HEK293T (cell line): ENCODE measurements at regions not wholly inside any gene's neighbourhood (a gene's known extent, or its start where the extent isn't known, plus 50 kb on each side); places are given as distances from the start of the nearest gene placed in this dataset.

Experiments used
- CTCF ChIA-PET: fragments of 350-600 bp; formaldehyde crosslinking; extraction: SDS; loops from one replicate; lab custom pipeline; 2021; ENCODE audit warnings: antibody characterized with exemption, inconsistent platforms; lab: Yijun Ruan, JAX
- POLR2A ChIA-PET: fragments of 350-600 bp; formaldehyde crosslinking; extraction: SDS; loops from one replicate; lab custom pipeline; 2020; ENCODE audit warnings: antibody characterized with exemption, inconsistent platforms; lab: Yijun Ruan, JAX
- DNase-seq: peaks from one replicate; pipeline ENCODE4 v3.0.0; 2012; ENCODE audit warnings: mixed read lengths; ENCODE audit errors: extremely low spot score
- ARNT ChIP-seq: fragments of 450-650 bp; IDR thresholded peaks from 2 replicates; pipeline ENCODE4 v1.6.1; 2017; ENCODE audit warnings: mild to moderate bottlenecking
- BHLHE40 ChIP-seq: fragments of 450-650 bp; IDR thresholded peaks from 2 replicates; pipeline ENCODE4 v1.6.1; 2016; ENCODE audit warnings: mild to moderate bottlenecking, moderate library complexity, borderline replicate concordance
- CTBP1 ChIP-seq: fragments of 450-650 bp; IDR thresholded peaks from 2 replicates; pipeline ENCODE4 v1.6.1; 2016; ENCODE audit warnings: borderline replicate concordance
- ELF4 ChIP-seq: fragments of 450-650 bp; IDR thresholded peaks from 2 replicates; pipeline ENCODE4 v1.6.1; 2017; ENCODE audit warnings: antibody characterized with exemption
- FOXA1 ChIP-seq: fragments of 450-650 bp; IDR thresholded peaks from 2 replicates; pipeline ENCODE4 v1.6.1; 2016; ENCODE audit warnings: mild to moderate bottlenecking
- FOXK2 ChIP-seq: fragments of 450-650 bp; IDR thresholded peaks from 2 replicates; pipeline ENCODE4 v1.6.1; 2016; ENCODE audit warnings: mild to moderate bottlenecking
- FOXM1 ChIP-seq: fragments of 450-650 bp; IDR thresholded peaks from 2 replicates; pipeline ENCODE4 v1.6.1; 2017; ENCODE audit warnings: mild to moderate bottlenecking, borderline replicate concordance
- HDGF ChIP-seq: fragments of 450-650 bp; IDR thresholded peaks from 2 replicates; pipeline ENCODE4 v1.6.1; 2017; ENCODE audit warnings: antibody characterized with exemption, borderline replicate concordance
- L3MBTL2 ChIP-seq: fragments of 450-650 bp; conservative IDR thresholded peaks from 2 replicates; pipeline ENCODE4 v1.6.1; 2016; ENCODE audit warnings: mild to moderate bottlenecking
- LEF1 ChIP-seq: fragments of 450-650 bp; IDR thresholded peaks from 2 replicates; pipeline ENCODE4 v1.6.1; 2017; ENCODE audit warnings: mild to moderate bottlenecking, borderline replicate concordance
- NFRKB ChIP-seq: fragments of 450-650 bp; IDR thresholded peaks from 2 replicates; pipeline ENCODE4 v1.6.1; 2016; ENCODE audit warnings: mild to moderate bottlenecking, moderate library complexity
- SP1 ChIP-seq: fragments of 450-650 bp; IDR thresholded peaks from 2 replicates; pipeline ENCODE4 v1.6.1; 2017
- SUZ12 ChIP-seq: fragments of 450-650 bp; IDR thresholded peaks from 2 replicates; pipeline ENCODE4 v1.6.1; 2016; ENCODE audit warnings: mild to moderate bottlenecking
- TARDBP ChIP-seq: fragments of 450-650 bp; IDR thresholded peaks from 2 replicates; pipeline ENCODE4 v1.6.1; 2016
- ZNF384 ChIP-seq: fragments of 450-650 bp; IDR thresholded peaks from 2 replicates; pipeline ENCODE4 v1.6.1; 2016
- TF ChIP-seq, protein P1 (sequence below): fragments of 450-650 bp; IDR thresholded peaks from 2 replicates; pipeline ENCODE4 v1.6.1; 2016

- POLR2A ChIA-PET: interaction anchor here (0.6 to 1.1 kb wide), 3 partner anchors 15 to 265 kb away, joined by 3 read pairs; no protein-coding TSS in a partner anchor
- TF ChIP-seq ARNT (no peak), LEF1 (no peak), CTBP1 (no peak), FOXM1 (no peak)
- TF ChIP-seq, protein P1, sequence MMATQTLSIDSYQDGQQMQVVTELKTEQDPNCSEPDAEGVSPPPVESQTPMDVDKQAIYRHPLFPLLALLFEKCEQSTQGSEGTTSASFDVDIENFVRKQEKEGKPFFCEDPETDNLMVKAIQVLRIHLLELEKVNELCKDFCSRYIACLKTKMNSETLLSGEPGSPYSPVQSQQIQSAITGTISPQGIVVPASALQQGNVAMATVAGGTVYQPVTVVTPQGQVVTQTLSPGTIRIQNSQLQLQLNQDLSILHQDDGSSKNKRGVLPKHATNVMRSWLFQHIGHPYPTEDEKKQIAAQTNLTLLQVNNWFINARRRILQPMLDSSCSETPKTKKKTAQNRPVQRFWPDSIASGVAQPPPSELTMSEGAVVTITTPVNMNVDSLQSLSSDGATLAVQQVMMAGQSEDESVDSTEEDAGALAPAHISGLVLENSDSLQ: no peak
- DNase-seq: no peak
- CTCF ChIA-PET: interaction anchor here (1.9 kb wide), 1 partner anchor 10 kb away, joined by 11 read pairs; no protein-coding TSS in a partner anchor
Observed at GRCh38 chr1:234989019-234989418, 139.6 kb downstream of the TOMM20 start.

GRCh38 chr1:234988536-234988935 lies 140.1 kb downstream of the TOMM20 start:
- TF ChIP-seq ELF4 (no peak), BHLHE40 (no peak), NFRKB (no peak), FOXK2 (no peak), ZNF384 (no peak), FOXM1 (no peak), ARNT (no peak), FOXA1 (no peak), L3MBTL2 (no peak), LEF1 (no peak)
- TF ChIP-seq, protein P1: no peak
- POLR2A ChIA-PET: no interaction called here
- CTCF ChIA-PET: interaction anchor here (1.9 kb wide), 1 partner anchor 9 kb away, joined by 11 read pairs; no protein-coding TSS in a partner anchor

DNA sequence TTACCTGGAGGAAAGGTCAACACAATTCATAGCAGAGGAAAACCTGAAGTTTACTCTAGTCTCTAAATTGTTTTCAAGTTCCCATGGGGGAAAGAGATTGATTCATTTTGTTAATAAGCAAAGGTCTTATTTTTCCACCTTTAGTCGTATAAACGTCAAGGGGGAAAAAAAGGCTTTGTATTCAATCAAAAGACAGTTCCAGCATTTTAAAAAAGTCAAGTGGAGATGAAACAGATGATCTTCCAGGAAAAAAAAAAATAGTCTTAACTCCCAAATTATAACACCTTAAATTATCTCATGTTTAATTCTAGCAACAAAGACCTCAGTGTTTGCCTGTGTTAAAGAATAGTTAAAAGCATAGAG lies 140.5 kb downstream of the TOMM20 start:
- POLR2A ChIA-PET: no interaction called here
- no peak for TF ChIP-seq FOXM1
- TF ChIP-seq ELF4: no peak
- TF ChIP-seq SUZ12: no peak
- no peak for TF ChIP-seq BHLHE40
- no peak for TF ChIP-seq HDGF
- no peak for TF ChIP-seq SP1
- TF ChIP-seq TARDBP: no peak
- no peak for TF ChIP-seq FOXK2
- no peak for DNase-seq
- CTCF ChIA-PET: interaction anchor here (1.9 kb wide), 1 partner anchor 9 kb away, joined by 11 read pairs; no protein-coding TSS in a partner anchor

More at GRCh38 chr1:234988536-234988935, 140.1 kb downstream of the TOMM20 start:
- no peak for DNase-seq

- ChIA-PET CTCF (interaction anchor here (0.6 to 1.9 kb wide), 5 partner anchors 8 to 501 kb away, joined by 3 to 11 read pairs (median 5); no protein-coding TSS in a partner anchor), POLR2A (interaction anchor here (1.0 to 1.4 kb wide), 2 partner anchors 9 to 13 kb away, joined by 3 to 5 read pairs; no protein-coding TSS in a partner anchor)
- TF ChIP-seq NFRKB (no peak), ELF4 (no peak), SUZ12 (no peak), BHLHE40 (no peak)
- no peak for DNase-seq
Observed at GRCh38 chr1:234987415-234988154, 141.1 kb downstream of the TOMM20 start.

GRCh38 chr1:234986750-234987414 lies 141.8 kb downstream of the TOMM20 start:
- ChIA-PET POLR2A (interaction anchor here (1.0 to 1.4 kb wide), 2 partner anchors 9 to 12 kb away, joined by 3 to 5 read pairs; no protein-coding TSS in a partner anchor), CTCF (interaction anchor here (0.6 to 1.5 kb wide), 4 partner anchors 9 to 500 kb away, joined by 3 to 7 read pairs (median 4); no protein-coding TSS in a partner anchor)
- TF ChIP-seq CTBP1: no peak
- no peak for DNase-seq

- POLR2A ChIA-PET: interaction anchor here (0.8 kb wide), 1 partner anchor 10 kb away, joined by 4 read pairs; no protein-coding TSS in a partner anchor
- TF ChIP-seq BHLHE40: no peak
- no peak for TF ChIP-seq LEF1
- TF ChIP-seq FOXA1: no peak
- TF ChIP-seq NFRKB: no peak
- no peak for TF ChIP-seq ELF4
- no peak for TF ChIP-seq FOXM1
- TF ChIP-seq ARNT: no peak
- no peak for TF ChIP-seq SUZ12
- no peak for DNase-seq
- CTCF ChIA-PET: interaction anchor here (0.6 to 0.7 kb wide), 2 partner anchors 51 to 513 kb away, joined by 3 to 5 read pairs; no protein-coding TSS in a partner anchor
Observed at GRCh38 chr1:234985516-234986294, 142.9 kb downstream of the TOMM20 start.
